ENCODE measurements at regions not wholly inside any gene's neighbourhood (a gene's known extent, or its start where the extent isn't known, plus 50 kb on each side); places are given as distances from the start of the nearest gene placed in this dataset.

GRCh38 chr13:47017476-47017875, 120.6 kb upstream of the HTR2A start:
- Histone ChIP-seq H3K4me2 (ENCODE audit: low read length) (no peak overlapping the region), H4K20me1 (ENCODE audit: insufficient read depth) (no peaks in the 10 kb centered on the region), H3F3A (ENCODE audit: insufficient read depth, low read length, poor library complexity, severe bottlenecking) (no peaks in the 10 kb centered on the region), H3K4me3 (ENCODE audit: low read length) (no peak overlapping the region), H3K9ac (ENCODE audit: low read length) (no peak overlapping the region), H3K9me3 (ENCODE audit: low read length) (no peaks in the 10 kb centered on the region), H2AFZ (ENCODE audit: low read depth, low read length) (no peak overlapping the region), H3K79me2 (replicated peaks; ENCODE audit: insufficient read depth, low read length) (no peaks in the 10 kb centered on the region), H3K36me3 (ENCODE audit: insufficient read depth, low read length) (no peaks in the 10 kb centered on the region), H3K27ac (ENCODE audit: low read length) (no peak overlapping the region), H3K27me3 (ENCODE audit: insufficient read depth, low read depth, low read length) (no peaks in the 10 kb centered on the region), H3K9me2 (ENCODE audit: insufficient read depth, low read length) (no peaks in the 10 kb centered on the region)
- TF ChIP-seq TAF1 (IDR thresholded peaks at IDR 0.05; ENCODE audit: low read depth) (no peak), EP300 (conservative IDR thresholded peaks at IDR 0.05; ENCODE audit: poor library complexity, severe bottlenecking) (no peak), RAD21 (conservative IDR thresholded peaks at IDR 0.05) (no peak), EZH2 (IDR thresholded peaks at IDR 0.05; ENCODE audit: borderline replicate concordance, insufficient read depth, low read length, poor library complexity, severe bottlenecking) (no peak), MXI1 (conservative IDR thresholded peaks at IDR 0.05; ENCODE audit: poor library complexity, severe bottlenecking) (no peak)
- TF ChIP-seq, protein P1, sequence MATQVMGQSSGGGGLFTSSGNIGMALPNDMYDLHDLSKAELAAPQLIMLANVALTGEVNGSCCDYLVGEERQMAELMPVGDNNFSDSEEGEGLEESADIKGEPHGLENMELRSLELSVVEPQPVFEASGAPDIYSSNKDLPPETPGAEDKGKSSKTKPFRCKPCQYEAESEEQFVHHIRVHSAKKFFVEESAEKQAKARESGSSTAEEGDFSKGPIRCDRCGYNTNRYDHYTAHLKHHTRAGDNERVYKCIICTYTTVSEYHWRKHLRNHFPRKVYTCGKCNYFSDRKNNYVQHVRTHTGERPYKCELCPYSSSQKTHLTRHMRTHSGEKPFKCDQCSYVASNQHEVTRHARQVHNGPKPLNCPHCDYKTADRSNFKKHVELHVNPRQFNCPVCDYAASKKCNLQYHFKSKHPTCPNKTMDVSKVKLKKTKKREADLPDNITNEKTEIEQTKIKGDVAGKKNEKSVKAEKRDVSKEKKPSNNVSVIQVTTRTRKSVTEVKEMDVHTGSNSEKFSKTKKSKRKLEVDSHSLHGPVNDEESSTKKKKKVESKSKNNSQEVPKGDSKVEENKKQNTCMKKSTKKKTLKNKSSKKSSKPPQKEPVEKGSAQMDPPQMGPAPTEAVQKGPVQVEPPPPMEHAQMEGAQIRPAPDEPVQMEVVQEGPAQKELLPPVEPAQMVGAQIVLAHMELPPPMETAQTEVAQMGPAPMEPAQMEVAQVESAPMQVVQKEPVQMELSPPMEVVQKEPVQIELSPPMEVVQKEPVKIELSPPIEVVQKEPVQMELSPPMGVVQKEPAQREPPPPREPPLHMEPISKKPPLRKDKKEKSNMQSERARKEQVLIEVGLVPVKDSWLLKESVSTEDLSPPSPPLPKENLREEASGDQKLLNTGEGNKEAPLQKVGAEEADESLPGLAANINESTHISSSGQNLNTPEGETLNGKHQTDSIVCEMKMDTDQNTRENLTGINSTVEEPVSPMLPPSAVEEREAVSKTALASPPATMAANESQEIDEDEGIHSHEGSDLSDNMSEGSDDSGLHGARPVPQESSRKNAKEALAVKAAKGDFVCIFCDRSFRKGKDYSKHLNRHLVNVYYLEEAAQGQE (IDR thresholded peaks at IDR 0.05; ENCODE audit: borderline replicate concordance), result no peak
- TF ChIP-seq, protein P2, sequence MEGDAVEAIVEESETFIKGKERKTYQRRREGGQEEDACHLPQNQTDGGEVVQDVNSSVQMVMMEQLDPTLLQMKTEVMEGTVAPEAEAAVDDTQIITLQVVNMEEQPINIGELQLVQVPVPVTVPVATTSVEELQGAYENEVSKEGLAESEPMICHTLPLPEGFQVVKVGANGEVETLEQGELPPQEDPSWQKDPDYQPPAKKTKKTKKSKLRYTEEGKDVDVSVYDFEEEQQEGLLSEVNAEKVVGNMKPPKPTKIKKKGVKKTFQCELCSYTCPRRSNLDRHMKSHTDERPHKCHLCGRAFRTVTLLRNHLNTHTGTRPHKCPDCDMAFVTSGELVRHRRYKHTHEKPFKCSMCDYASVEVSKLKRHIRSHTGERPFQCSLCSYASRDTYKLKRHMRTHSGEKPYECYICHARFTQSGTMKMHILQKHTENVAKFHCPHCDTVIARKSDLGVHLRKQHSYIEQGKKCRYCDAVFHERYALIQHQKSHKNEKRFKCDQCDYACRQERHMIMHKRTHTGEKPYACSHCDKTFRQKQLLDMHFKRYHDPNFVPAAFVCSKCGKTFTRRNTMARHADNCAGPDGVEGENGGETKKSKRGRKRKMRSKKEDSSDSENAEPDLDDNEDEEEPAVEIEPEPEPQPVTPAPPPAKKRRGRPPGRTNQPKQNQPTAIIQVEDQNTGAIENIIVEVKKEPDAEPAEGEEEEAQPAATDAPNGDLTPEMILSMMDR (IDR thresholded peaks at IDR 0.05; ENCODE audit: poor library complexity, severe bottlenecking), result no peak

- Histone ChIP-seq H3K4me3 (ENCODE audit: low read length) (no peak overlapping the region), H3K27me3 (ENCODE audit: insufficient read depth, low read depth, low read length) (no peaks in the 10 kb centered on the region), H4K20me1 (ENCODE audit: insufficient read depth) (no peaks in the 10 kb centered on the region), H3K9me2 (ENCODE audit: insufficient read depth, low read length) (no peaks in the 10 kb centered on the region), H3K27ac (ENCODE audit: low read length) (no peak overlapping the region), H3K79me2 (replicated peaks; ENCODE audit: insufficient read depth, low read length) (no peaks in the 10 kb centered on the region), H2AFZ (ENCODE audit: low read depth, low read length) (no peak overlapping the region), H3K4me2 (ENCODE audit: low read length) (no peak overlapping the region), H3K9me3 (ENCODE audit: low read length) (no peaks in the 10 kb centered on the region), H3F3A (ENCODE audit: insufficient read depth, low read length, poor library complexity, severe bottlenecking) (no peaks in the 10 kb centered on the region), H3K9ac (ENCODE audit: low read length) (no peak overlapping the region), H3K36me3 (ENCODE audit: insufficient read depth, low read length) (no peaks in the 10 kb centered on the region)
- TF ChIP-seq POLR2AphosphoS5 (IDR thresholded peaks at IDR 0.05), result no peak
- no peak for TF ChIP-seq TAF1 (IDR thresholded peaks at IDR 0.05; ENCODE audit: low read depth)
- no peak for TF ChIP-seq EZH2 (IDR thresholded peaks at IDR 0.05; ENCODE audit: borderline replicate concordance, insufficient read depth, low read length, poor library complexity, severe bottlenecking)
- TF ChIP-seq EP300 (conservative IDR thresholded peaks at IDR 0.05; ENCODE audit: poor library complexity, severe bottlenecking), result no peak
- TF ChIP-seq RAD21 (conservative IDR thresholded peaks at IDR 0.05), result no peak
- TF ChIP-seq, protein P2 (IDR thresholded peaks at IDR 0.05; ENCODE audit: poor library complexity, severe bottlenecking), result no peak
- TF ChIP-seq MXI1 (conservative IDR thresholded peaks at IDR 0.05; ENCODE audit: poor library complexity, severe bottlenecking), result no peak
- TF ChIP-seq, protein P1 (IDR thresholded peaks at IDR 0.05; ENCODE audit: borderline replicate concordance), result no peak
- TF ChIP-seq SMC3 (conservative IDR thresholded peaks at IDR 0.05; ENCODE audit: poor library complexity), result no peak
These were observed 111.5 kb upstream of the HTR2A start for GRCh38 chr13:47008318-47008717.

Data from neural cell (in vitro differentiated cells).